HepG2 (cell line): ENCODE measurements at regions not wholly inside any gene's neighbourhood (a gene's known extent, or its start where the extent isn't known, plus 50 kb on each side); places are given as distances from the start of the nearest gene placed in this dataset.

Experiments used
- EP300 ChIP-seq, 3 experiments: sonication (generic) in 1 of 3; formaldehyde crosslinking in 1 of 3; IDR thresholded peaks; 2 replicates each; pipeline versions ENCODE4 v1.5.1 to v1.6.1; 2011 to 2020; ENCODE audit warnings: low read depth in 2 of 3, low read length in 2 of 3, borderline replicate concordance in 1 of 3, improper control_type of control experiment in 1 of 3, mild to moderate bottlenecking in 1 of 3, missing genetic modification reagents in 1 of 3, moderate library complexity in 1 of 3
- GABPB1 ChIP-seq: IDR thresholded peaks from 2 replicates; pipeline ENCODE4 v1.6.1; 2016; ENCODE audit warnings: mild to moderate bottlenecking, missing genetic modification reagents, moderate library complexity, missing compliant biosample characterization
- GATA4 ChIP-seq: sonication (generic); IDR thresholded peaks from 2 replicates; pipeline ENCODE4 v1.6.1; 2016; ENCODE audit warnings: antibody characterized with exemption, low read depth, borderline replicate concordance
- MTA3 ChIP-seq: sonication (generic); formaldehyde crosslinking; IDR thresholded peaks from 2 replicates; pipeline ENCODE4 v1.4.0; 2020; ENCODE audit warnings: missing genetic modification reagents
- NKX3-1 ChIP-seq: sonication (generic); formaldehyde crosslinking; IDR thresholded peaks from 2 replicates; pipeline ENCODE4 v1.5.0; 2020; ENCODE audit warnings: missing genetic modification reagents
- SMARCC2 ChIP-seq: fragments of 450-650 bp; IDR thresholded peaks from 2 replicates; pipeline ENCODE4 v1.6.1; 2017; ENCODE audit warnings: antibody characterized with exemption, mild to moderate bottlenecking
- ZNF263 ChIP-seq: sonication (generic); formaldehyde crosslinking; IDR thresholded peaks from 2 replicates; pipeline ENCODE4 v1.4.0; 2020; ENCODE audit warnings: missing genetic modification reagents
- ZNF354B ChIP-seq: sonication (generic); formaldehyde crosslinking; IDR thresholded peaks from 2 replicates; pipeline ENCODE4 v1.8.0; 2022; ENCODE audit warnings: mild to moderate bottlenecking, missing genetic modification reagents
- ZNF776 ChIP-seq: sonication (generic); formaldehyde crosslinking; IDR thresholded peaks from 2 replicates; pipeline ENCODE4 v1.4.0; 2020; ENCODE audit warnings: mild to moderate bottlenecking, missing genetic modification reagents
- ZNF788 ChIP-seq: sonication (generic); formaldehyde crosslinking; IDR thresholded peaks from 2 replicates; pipeline ENCODE4 v1.5.0; 2020; ENCODE audit warnings: mild to moderate bottlenecking, missing genetic modification reagents, borderline replicate concordance
- TF ChIP-seq, protein P1 (sequence below): sonication (generic); formaldehyde crosslinking; IDR thresholded peaks from 2 replicates; pipeline ENCODE4 v1.5.0; 2020; ENCODE audit warnings: mild to moderate bottlenecking, missing genetic modification reagents, moderate library complexity
- TF ChIP-seq, protein P2 (sequence below): sonication (generic); formaldehyde crosslinking; IDR thresholded peaks from 2 replicates; pipeline ENCODE4 v1.5.0; 2020; ENCODE audit warnings: mild to moderate bottlenecking, missing genetic modification reagents

DNA sequence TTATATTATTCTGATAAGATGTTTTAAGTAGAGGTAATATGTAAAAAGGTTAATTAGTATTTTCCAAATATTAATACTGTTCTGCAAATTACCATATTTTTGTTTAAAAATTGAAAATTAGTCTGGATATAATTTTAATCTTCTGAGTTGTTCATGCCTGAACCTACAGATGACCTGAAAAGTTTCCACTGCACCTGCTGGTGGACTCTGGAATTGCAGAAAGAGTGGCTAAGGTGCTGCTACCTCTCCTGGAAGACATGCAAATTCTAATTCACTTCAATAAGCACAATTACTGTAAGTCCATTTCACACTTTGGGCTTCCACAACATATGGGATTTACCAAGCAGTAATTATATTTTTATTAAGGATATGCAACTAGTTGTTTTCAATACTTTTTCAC is 77.7 kb upstream of the OLIG3 start:
- TF ChIP-seq NKX3-1 (CRISPR knock-in tag) (no peak), GATA4 (no peak), ZNF263 (CRISPR knock-in tag) (no peak), GABPB1 (CRISPR knock-in tag) (no peak), ZNF788 (CRISPR knock-in tag) (no peak), SMARCC2 (no peak), ZNF776 (CRISPR knock-in tag) (no peak), MTA3 (CRISPR knock-in tag) (no peak), ZNF354B (CRISPR knock-in tag) (no peak), EP300 (IDR thresholded peaks at IDR 0.05; ENCODE audit: low read depth in 2 of 2, low read length in 2 of 2) (no peak), EP300 (CRISPR knock-in tag; IDR thresholded peaks at IDR 0.05; ENCODE audit: borderline replicate concordance) (no peak)
- TF ChIP-seq, protein P1, sequence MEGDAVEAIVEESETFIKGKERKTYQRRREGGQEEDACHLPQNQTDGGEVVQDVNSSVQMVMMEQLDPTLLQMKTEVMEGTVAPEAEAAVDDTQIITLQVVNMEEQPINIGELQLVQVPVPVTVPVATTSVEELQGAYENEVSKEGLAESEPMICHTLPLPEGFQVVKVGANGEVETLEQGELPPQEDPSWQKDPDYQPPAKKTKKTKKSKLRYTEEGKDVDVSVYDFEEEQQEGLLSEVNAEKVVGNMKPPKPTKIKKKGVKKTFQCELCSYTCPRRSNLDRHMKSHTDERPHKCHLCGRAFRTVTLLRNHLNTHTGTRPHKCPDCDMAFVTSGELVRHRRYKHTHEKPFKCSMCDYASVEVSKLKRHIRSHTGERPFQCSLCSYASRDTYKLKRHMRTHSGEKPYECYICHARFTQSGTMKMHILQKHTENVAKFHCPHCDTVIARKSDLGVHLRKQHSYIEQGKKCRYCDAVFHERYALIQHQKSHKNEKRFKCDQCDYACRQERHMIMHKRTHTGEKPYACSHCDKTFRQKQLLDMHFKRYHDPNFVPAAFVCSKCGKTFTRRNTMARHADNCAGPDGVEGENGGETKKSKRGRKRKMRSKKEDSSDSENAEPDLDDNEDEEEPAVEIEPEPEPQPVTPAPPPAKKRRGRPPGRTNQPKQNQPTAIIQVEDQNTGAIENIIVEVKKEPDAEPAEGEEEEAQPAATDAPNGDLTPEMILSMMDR (CRISPR knock-in tag) = peak; percentile 45
- TF ChIP-seq, protein P2, sequence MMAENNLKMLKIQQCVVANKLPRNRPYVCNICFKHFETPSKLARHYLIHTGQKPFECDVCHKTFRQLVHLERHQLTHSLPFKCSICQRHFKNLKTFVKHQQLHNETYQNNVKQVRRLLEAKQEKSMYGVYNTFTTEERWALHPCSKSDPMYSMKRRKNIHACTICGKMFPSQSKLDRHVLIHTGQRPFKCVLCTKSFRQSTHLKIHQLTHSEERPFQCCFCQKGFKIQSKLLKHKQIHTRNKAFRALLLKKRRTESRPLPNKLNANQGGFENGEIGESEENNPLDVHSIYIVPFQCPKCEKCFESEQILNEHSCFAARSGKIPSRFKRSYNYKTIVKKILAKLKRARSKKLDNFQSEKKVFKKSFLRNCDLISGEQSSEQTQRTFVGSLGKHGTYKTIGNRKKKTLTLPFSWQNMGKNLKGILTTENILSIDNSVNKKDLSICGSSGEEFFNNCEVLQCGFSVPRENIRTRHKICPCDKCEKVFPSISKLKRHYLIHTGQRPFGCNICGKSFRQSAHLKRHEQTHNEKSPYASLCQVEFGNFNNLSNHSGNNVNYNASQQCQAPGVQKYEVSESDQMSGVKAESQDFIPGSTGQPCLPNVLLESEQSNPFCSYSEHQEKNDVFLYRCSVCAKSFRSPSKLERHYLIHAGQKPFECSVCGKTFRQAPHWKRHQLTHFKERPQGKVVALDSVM (CRISPR knock-in tag) = no peak
